NCI-H1048 (cell line): ENCODE measurements at regions not wholly inside any gene's neighbourhood (a gene's known extent, or its start where the extent isn't known, plus 50 kb on each side); places are given as distances from the start of the nearest gene placed in this dataset.
"Not testable (repeated sequence)": the region's sequence is repeated elsewhere in the genome, so short reads cannot be mapped to it uniquely, and the experiment has no call there.

Experiments used
- DNase-seq: peaks from one replicate; lab custom pipeline; 2025; lab: John Stamatoyannopoulos, UW

- no peak for DNase-seq
These were observed 733.9 kb upstream of the EPHA5 start for GRCh38 chr4:66404141-66404540.

- no peak for DNase-seq
These were observed 706.6 kb upstream of the EPHA5 start for GRCh38 chr4:66376921-66377320.

DNA sequence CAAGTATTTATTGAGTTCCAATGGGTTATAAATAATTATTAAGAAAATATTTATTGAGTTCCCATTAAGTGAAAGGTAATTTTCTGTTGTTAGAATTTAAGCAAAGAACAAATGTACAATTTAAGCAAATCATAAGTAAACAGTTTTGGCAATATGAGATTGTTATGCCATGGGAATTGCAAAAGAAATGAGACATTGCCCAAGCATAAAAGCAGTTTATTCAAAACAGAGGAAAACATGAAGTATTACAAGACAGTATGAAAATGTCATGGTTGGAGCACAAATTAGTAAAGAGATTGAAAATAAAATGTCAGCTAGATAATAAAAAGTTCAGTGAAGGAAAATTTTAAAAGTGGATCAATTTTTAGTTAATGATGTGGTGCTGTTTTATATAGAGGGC is 706.1 kb upstream of the EPHA5 start:
- no peak for DNase-seq

GRCh38 chr4:66373268-66373667 is 703.0 kb upstream of the EPHA5 start:
- no peak for DNase-seq

GRCh38 chr4:66372706-66373105 is 702.4 kb upstream of the EPHA5 start:
- DNase-seq: peak; percentile 33

- no peak for DNase-seq
These were observed 696.9 kb upstream of the EPHA5 start for GRCh38 chr4:66367043-66367660.

DNA sequence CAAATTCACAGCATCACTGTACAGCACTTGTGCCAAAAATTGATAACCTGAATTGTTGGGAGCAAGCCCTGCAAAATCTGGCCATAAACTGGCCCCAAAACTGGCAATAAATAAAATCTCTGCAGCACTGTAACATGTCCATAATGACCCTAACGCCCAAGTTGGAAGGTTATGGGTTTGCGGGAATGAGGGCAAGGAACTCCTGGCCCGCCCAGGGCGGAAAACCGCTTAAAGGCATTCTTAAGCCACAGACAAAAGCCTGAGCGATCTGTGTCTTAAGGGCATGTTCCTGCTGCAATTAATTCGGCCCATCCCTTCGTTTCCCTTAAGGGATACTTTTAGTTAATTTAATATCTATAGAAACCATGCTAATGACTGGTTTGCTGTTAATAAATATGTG is 690.1 kb upstream of the EPHA5 start:
- DNase-seq: not testable (repeated sequence)

DNA sequence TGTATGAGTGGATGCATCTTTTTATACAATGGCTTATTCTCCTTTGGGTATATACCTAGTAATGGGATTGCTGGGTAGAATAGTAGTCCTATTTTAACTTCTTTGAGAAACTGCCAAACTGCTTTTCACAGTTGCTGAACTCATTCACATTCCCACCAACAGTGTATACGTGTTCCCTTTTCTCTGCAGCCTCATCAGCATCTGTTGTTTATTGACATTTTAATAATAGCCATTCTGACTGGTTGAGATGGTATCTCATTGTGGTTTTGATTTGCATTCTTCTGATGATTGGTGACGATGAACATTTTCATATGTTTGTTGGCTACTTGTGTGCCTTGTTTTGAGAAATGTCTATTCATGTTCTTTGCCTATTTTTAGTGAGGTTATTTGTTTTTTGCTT is 687.0 kb upstream of the EPHA5 start:
- peak; percentile 17 for DNase-seq

- no peak for DNase-seq
These were observed 685.0 kb upstream of the EPHA5 start for GRCh38 chr4:66355328-66355727.

DNA sequence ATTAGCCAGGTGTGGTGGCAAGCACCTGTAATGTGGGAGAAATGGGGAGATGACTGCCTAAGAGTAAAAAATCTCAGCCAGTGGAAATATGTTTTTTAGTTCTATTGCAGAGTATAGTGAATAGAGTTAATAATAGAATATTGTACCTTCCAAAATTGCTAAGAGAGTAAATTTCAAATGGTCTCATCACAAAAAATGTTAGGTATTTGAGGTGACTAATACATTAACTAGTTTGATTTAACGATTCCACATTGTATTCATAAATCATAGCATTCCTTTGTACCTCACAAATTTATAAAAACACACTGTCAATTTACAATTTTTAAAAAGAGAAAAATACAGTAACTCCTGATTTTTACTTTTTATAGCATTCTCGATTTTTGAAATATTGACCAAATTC is 681.5 kb upstream of the EPHA5 start:
- DNase-seq: no peak

- no peak for DNase-seq
These were observed 670.1 kb upstream of the EPHA5 start for GRCh38 chr4:66340286-66340893.

GRCh38 chr4:66339007-66339406 is 668.7 kb upstream of the EPHA5 start:
- no peak for DNase-seq

GRCh38 chr4:66331761-66332160 is 661.5 kb upstream of the EPHA5 start:
- no peak for DNase-seq

- no peak for DNase-seq
These were observed 659.8 kb upstream of the EPHA5 start for GRCh38 chr4:66330125-66330524.

- DNase-seq: no peak
These were observed 658.7 kb upstream of the EPHA5 start for GRCh38 chr4:66328803-66329574.

DNA sequence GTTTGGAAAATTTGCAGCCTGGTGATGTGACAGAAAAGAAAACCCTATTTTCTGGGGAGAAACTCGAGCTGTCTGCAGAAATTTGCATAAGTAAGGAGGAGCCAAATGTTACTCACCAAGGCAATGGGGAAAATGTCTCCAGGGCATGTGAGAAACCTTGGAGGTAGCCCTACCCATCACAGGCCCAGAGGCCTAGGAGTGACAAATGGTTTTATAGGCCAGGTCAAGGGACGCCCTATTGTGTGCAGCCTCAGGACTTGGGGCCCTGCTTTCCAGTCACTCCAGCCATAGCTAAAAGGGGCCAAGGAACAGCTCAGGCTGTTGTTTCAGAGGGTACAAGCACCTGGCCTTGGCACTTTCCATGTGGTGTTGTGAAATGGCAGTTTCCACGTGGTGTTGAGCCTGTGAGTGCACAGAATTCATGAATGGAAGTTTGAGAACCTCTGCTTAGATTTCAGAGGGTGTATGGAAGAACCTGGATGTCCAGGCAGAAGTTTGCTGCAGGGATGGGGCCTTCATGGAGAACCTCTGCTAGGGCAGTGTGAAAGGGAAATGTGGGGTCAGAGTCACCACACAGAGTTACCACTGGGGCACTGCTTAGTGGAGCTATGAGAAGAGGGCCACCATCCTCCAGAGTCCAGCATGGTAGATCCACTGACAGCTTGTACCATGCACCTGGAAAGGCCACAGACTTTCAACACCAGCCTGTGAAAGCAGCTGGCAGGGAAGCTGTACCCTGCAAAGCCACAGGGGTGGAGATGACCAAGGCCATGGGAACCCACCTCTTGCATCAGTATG is 637.6 kb upstream of the EPHA5 start:
- no peak for DNase-seq

- no peak for DNase-seq
These were observed 630.1 kb upstream of the EPHA5 start for GRCh38 chr4:66300336-66300934.

DNA sequence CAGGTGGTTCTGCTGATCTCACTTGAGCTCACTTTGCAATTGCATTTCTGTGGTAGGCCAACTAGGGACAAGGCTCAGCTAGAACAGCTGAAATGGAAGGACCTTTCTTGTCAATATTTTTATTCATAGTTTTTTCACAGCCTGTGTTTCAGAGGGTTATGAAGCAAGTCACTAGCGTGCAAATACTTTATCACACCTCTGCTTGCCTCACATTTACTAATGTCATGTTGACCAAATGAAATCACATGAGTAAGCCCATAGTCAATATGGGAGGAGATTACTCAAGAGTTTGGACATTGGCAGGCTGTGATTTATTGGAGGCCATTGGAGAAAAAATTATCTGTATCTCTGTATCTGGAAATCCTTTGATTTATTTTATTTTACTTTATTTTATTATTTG is 628.3 kb upstream of the EPHA5 start:
- DNase-seq: no peak

DNA sequence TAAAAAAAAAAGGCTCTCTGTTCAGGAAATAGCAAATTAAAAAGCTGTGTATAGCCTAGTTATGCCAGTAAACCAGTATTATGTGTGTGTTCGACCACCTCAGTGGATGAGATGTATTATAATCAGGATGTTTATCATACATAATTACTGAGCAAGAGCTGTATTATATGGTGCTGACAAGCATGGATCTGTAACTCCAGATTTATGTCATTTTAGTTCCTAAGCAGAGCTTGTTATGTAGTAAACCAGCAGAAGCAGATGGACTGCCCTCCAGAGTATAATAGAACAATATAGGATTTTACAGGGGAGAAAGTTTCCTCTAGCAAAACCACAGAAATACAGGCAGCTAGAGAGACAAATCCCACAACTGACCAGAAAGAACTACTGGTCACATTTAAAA is 627.4 kb upstream of the EPHA5 start:
- no peak for DNase-seq

DNA sequence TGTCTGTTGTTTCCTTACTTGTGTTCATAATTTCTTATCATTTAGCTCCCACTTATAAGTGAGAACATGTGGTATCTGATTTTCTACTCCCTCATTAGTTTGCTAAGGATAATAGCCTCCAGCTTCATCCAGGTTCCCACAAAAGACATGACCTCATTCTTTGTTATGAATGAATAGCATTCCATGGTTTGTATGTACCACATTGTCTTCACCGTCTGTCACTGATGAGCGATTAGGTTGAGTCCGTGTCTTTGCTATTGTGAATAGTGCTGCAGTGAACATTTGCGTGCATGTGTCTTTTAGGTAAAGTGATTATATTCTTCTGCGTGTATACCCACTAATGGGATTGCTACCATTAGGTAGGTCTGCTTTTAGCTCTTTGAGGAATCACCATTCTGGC is 624.3 kb upstream of the EPHA5 start:
- DNase-seq: no peak

GRCh38 chr4:66284991-66285451 is 614.7 kb upstream of the EPHA5 start:
- DNase-seq: no peak

- DNase-seq: no peak
These were observed 608.8 kb upstream of the EPHA5 start for GRCh38 chr4:66279084-66279483.
